GM21423 (cell line): ENCODE measurements at regions not wholly inside any gene's neighbourhood (a gene's known extent, or its start where the extent isn't known, plus 50 kb on each side); places are given as distances from the start of the nearest gene placed in this dataset.

Experiments used
- ATAC-seq: cut with Tn5 transposase; IDR thresholded peaks from one replicate; pipeline ENCODE4 v1.9.1; 2021; ENCODE audit warnings: mild to moderate bottlenecking, moderate library complexity; ENCODE audit not compliant: unreplicated experiment

GRCh38 chr12:75908961-75909605, 122.5 kb downstream of the PHLDA1 start:
- ATAC-seq, result no peak

DNA sequence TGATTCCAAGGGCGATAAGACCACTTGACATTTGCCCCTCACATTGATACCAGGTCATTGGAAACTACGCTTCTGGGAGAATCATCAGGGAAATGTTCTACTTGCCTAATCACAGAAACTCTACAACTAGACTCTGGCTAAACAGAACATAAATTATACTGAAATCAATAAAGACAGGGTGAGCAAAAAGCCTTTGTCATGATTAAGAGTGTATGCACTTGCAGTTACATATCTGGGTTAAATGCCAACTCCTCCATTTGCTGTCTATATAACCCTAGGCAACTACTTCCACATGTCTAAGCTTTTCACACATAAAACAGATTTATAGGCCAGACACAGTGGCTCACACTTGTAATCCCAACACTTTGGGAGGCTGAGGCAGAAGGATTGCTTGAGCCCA, 125.7 kb downstream of the PHLDA1 start:
- no peak for ATAC-seq

DNA sequence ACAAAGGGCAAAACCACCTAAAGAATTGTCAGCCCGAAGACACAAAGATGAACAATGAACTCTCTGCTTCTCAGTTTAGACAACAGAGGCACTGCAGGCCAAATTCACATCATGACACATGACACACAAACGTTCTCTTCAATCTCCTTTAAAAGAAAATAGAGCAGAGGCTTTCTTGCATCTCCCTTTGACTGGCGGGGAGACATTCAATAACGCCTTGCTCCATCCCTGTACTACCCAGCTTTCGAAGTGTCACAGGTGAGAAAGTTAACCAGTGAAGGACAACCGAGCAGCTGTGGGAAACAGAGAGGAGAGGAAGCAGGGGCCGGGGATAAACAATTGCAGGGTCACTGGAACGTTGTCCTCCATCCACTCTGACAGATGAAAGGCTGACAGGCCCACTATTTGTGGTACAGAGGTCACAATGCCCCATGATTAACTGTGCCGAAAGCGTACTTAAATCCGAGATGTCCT, 130.8 kb downstream of the PHLDA1 start:
- ATAC-seq, result no peak

DNA sequence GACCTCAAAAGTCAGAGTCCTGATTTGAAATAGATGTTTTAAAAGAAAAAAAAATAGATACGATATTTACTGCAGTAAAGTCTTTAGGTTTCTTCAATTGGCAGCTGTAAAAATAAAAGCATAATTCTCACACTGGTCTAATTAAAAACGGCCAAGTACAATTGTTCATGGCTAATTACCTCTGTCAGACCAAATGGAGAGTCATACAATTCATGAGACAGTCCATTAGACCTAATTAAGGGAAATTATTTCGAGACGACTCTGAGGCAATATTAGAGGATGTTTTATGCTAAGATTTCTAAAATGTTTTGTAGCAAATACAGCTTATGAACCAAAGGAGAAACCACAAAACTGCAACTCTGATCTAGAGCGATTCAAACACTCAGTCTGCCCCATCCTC, 131.3 kb downstream of the PHLDA1 start:
- ATAC-seq, result no peak

- no peak for ATAC-seq
These were observed 136.4 kb downstream of the PHLDA1 start for GRCh38 chr12:75894965-75895754.

- ATAC-seq, result no peak
These were observed 137.8 kb downstream of the PHLDA1 start for GRCh38 chr12:75893765-75894164.

DNA sequence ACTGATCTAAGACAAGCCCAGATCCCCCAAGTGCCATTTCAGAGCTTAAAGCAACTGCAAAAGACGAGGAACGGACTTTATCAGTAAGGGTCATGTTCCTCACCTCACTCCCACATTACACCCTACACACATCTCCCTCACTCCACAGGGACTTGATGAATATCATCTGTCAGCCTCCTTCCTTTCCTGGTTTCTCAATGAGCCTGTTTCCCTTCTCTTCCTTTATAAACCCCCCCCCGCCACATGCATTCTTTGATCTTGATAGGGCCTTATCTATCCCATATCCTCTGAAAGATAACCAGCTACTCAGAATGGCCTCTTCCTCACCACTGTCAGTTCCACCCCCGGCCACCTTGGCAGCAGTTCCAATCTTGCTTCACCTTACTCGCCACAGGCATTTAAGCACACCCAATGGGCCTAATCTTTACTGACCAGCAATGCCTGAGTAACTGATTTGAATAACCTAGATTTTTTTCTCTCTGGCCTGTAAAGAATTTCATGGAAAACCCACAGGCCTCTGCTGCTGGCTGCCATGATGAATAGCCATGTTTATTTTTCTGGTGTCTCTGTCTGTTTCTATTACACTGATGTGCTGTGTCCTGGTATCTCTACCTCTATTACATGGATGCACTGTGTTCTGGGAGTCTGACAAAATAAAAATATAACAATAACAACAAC, 138.7 kb downstream of the PHLDA1 start:
- ATAC-seq, result no peak

- ATAC-seq, result no peak
These were observed 140.5 kb downstream of the PHLDA1 start for GRCh38 chr12:75891072-75891471.

DNA sequence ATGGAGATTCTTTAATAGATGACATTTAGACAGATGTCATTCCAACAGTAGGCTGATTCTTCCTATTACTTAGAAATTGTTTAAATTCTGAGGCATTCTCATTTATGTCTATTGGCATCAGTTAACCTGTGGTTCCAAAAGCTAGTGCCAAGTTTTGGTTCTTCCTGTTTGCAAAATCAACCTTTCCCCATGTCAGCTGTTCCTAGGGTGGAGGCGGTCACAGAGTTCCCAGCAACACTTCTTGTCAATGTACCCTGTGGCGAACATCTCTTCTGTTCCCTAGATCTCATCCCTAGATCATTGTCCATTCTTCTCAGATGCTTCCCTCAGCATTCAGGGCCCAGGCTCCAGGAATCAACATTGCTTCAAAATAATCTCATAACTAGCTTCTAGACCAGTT, 140.9 kb downstream of the PHLDA1 start:
- ATAC-seq, result no peak

GRCh38 chr12:75890141-75890540, 141.4 kb downstream of the PHLDA1 start:
- no peak for ATAC-seq

GRCh38 chr12:75888874-75889613, 142.5 kb downstream of the PHLDA1 start:
- ATAC-seq, result no peak

DNA sequence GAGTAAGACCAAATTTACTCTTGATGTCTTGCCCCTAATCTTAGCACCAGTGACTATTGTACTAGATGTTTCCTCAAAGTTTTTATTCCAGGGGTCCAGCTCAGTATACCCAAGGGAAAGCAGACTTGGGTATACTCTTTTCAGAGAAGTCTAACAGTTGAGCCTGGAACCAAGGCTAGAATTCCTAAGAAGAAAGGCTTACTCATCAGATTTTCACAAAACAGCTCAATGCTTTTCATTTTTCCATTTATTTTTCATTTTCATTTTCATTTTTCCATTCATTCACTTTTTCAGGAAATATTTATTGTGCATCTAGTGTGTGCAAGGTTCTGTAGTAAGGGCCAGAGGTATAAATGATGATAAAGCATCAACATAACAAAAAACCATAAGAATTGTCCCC, 143.2 kb downstream of the PHLDA1 start:
- ATAC-seq, result no peak

GRCh38 chr12:75887979-75888378, 143.6 kb downstream of the PHLDA1 start:
- ATAC-seq, result no peak

- ATAC-seq, result no peak
These were observed 147.1 kb downstream of the PHLDA1 start for GRCh38 chr12:75884465-75884985.

DNA sequence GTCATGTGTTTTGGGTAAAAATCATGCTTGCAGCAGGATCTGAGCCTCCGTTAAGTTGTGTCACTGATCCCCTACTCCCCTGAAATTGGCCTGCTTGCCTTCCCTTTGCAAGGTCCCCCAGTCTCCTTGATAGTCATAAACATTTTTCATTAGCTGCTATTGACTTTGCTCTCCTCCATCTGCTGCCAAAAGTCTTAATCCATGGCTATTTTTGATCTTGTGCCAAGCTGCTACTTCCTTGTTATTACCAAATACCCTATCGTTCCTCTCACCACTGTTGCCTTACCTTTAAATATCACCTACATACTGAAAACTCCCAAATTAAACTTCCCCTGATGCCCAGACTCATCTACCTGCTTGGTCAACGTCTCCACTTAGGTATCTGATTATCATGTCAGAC, 148.3 kb downstream of the PHLDA1 start:
- no peak for ATAC-seq

DNA sequence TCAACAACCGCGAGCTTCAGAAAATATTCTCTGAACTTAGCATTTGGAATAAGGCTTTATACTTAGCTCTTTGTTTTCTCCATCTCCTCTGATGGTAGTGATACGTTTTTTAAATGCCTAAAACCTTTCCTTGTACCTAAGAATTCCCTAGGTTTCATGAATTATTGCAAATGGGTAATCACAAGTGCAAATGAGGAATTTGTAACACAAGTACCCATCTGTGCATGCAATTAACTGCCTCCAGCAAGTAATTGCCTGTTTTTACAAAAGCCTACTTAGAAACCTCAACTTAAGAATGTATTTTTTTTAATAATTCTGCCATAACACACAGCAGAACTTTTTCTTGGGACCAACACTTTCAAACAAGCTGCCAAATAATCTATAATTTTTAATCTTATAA, 149.2 kb downstream of the PHLDA1 start:
- no peak for ATAC-seq

DNA sequence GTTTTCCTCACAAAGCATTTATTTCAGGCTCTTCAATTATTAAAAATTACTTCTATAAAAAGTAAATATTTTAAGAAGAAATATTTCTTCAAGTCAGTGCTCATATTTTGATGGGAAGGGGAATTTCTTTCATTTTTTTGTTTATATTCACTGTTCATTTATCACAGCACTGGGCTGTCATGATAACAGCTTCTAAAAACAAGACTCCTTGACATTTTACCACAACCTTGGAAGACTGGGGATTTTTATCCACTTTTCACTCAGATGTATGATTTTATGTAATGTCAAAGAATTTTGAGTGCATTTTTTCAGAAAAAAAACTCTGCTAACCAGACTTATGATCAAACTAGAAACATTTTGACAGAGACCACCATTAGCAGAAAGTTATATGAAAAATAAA, 149.7 kb downstream of the PHLDA1 start:
- no peak for ATAC-seq

DNA sequence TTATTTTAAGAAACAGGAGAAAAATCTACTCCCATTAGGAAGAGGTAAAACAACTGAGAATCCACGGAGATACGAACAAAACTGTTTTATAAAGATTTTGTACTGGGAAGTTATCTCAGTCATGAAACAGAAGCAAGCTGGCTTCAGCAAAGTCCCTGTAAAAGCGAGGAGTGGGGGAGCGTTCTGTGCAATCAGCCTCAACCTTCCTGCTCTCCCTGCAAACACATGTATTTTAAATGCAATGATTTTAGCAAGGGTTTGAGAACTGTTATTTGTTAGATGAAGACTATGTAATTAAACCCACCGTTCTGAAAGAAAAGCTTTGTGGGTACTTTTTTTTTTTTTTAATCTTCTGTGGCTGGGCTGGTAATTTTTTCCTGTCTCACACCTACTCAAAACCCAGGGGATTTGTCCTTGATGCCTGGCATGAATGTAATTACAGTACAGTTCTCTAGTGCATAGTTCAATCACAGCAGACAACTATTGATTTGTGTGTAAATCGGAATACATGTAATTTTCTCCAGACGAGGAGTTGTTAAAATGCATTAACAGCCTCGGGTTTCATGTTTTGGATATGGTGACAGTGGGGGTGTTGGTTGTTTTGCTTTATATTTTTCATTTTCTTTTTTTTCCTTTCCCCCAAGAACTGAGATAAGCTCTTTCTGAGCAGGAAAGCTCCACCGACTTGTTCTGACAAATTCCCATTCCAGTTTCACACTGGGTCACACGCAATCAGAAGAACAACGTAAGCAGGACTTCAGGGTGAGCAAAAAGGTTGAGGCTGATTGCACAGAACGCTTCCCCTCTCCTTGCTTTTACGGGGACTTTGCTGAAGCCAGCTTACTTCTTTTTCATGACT, 153.6 kb downstream of the PHLDA1 start:
- no peak for ATAC-seq

GRCh38 chr12:75876832-75877762, 154.5 kb downstream of the PHLDA1 start:
- ATAC-seq, result no peak
